SK-N-SH (cell line): ENCODE measurements at regions not wholly inside any gene's neighbourhood (a gene's known extent, or its start where the extent isn't known, plus 50 kb on each side); places are given as distances from the start of the nearest gene placed in this dataset.

ENCODE experiments used
- CTCF ChIA-PET: fragments of 300-600, 350-600 bp; formaldehyde crosslinking; extraction: SDS; loops from one replicate; lab custom pipeline; 2021; lab: Yijun Ruan, JAX
- POLR2A ChIA-PET: fragments of 350-600 bp; sonication (Branson Sonifier 250); formaldehyde crosslinking; extraction: SDS; loops from one replicate; lab custom pipeline; 2020; ENCODE audit warnings: antibody characterized with exemption, inconsistent platforms; lab: Yijun Ruan, JAX
- DNase-seq: peaks from one replicate; pipeline ENCODE4 v3.0.0; 2012
- H2AFZ ChIP-seq: fragments of 200-600 bp; sonication (generic); 2 replicates; pipeline ENCODE4 v1.8.1; 2016; ENCODE audit warnings: antibody characterized with exemption, mild to moderate bottlenecking, low read depth
- H3F3A ChIP-seq: fragments of 200-600 bp; sonication (generic); replicated peaks from 2 replicates; pipeline ENCODE3; 2016; ENCODE audit warnings: antibody characterized with exemption, mild to moderate bottlenecking; ENCODE audit not compliant: insufficient read depth
- H3K27ac ChIP-seq, 2 experiments: fragments of 200-500 bp in 1 of 2; fragments of 200-600 bp in 1 of 2; sonication (Bioruptor generic) in 1 of 2; sonication (generic), shearing (Covaris generic) in 1 of 2; 2 replicates each; pipeline versions ENCODE4 v1.5.1 to v1.6.1; 2014 to 2016; ENCODE audit warnings: low read depth in 2 of 2, inconsistent platforms in 1 of 2, low read length in 1 of 2, mild to moderate bottlenecking in 1 of 2, mixed read lengths in 1 of 2
- H3K27me3 ChIP-seq: fragments of 200-600 bp; sonication (generic), shearing (Covaris generic); 2 replicates; pipeline ENCODE4 v1.6.1; 2016; ENCODE audit warnings: mixed run types; ENCODE audit not compliant: insufficient read depth
- H3K36me3 ChIP-seq, 2 experiments: fragments of 200-500 bp in 1 of 2; fragments of 200-600 bp in 1 of 2; sonication (Bioruptor generic) in 1 of 2; sonication (generic) in 1 of 2; replicated peaks in 1 of 2; 2 replicates each; pipeline versions ENCODE3 to v1.5.1; 2014 to 2016; ENCODE audit warnings: low read length in 1 of 2, mild to moderate bottlenecking in 1 of 2; ENCODE audit not compliant: insufficient read depth in 2 of 2, control insufficient read depth in 1 of 2
- H3K4me1 ChIP-seq, 2 experiments: fragments of 200-500 bp in 1 of 2; fragments of 200-600 bp in 1 of 2; sonication (Bioruptor generic) in 1 of 2; sonication (generic), shearing (Covaris generic) in 1 of 2; 2 replicates each; pipeline versions ENCODE4 v1.5.1 to v1.6.1; 2014 to 2016; ENCODE audit warnings: low read depth in 1 of 2, low read length in 1 of 2, mixed run types in 1 of 2; ENCODE audit not compliant: insufficient read depth in 2 of 2, control insufficient read depth in 1 of 2
- H3K4me2 ChIP-seq: fragments of 200-600 bp; sonication (generic), shearing (Covaris generic); 2 replicates; pipeline ENCODE4 v1.6.1; 2017; ENCODE audit warnings: mixed run types
- H3K4me3 ChIP-seq, 2 experiments: fragments of 200-500 bp in 1 of 2; fragments of 200-600 bp in 1 of 2; sonication (Bioruptor generic) in 1 of 2; sonication (generic), shearing (Covaris generic) in 1 of 2; 2 replicates each; pipeline versions ENCODE4 v1.5.1 to v1.8.1; 2014 to 2016; ENCODE audit warnings: low read depth in 2 of 2, inconsistent platforms in 1 of 2, low read length in 1 of 2, mild to moderate bottlenecking in 1 of 2, mixed read lengths in 1 of 2, moderate library complexity in 1 of 2
- H3K79me2 ChIP-seq: fragments of 200-600 bp; sonication (generic); 2 replicates; pipeline ENCODE4 v1.8.1; 2017; ENCODE audit warnings: mild to moderate bottlenecking; ENCODE audit not compliant: insufficient read depth
- H3K9ac ChIP-seq: fragments of 200-600 bp; sonication (generic); 2 replicates; pipeline ENCODE4 v1.6.1; 2017; ENCODE audit warnings: mixed run types
- H3K9me2 ChIP-seq: fragments of 200-600 bp; sonication (generic); 2 replicates; pipeline ENCODE4 v1.6.1; 2017; ENCODE audit warnings: mixed run types
- H3K9me3 ChIP-seq: fragments of 200-600 bp; sonication (generic); 2 replicates; pipeline ENCODE4 v1.6.1; 2017; ENCODE audit warnings: mixed run types, mild to moderate bottlenecking, moderate library complexity
- H4K20me1 ChIP-seq: fragments of 200-600 bp; sonication (generic); 2 replicates; pipeline ENCODE4 v1.6.1; 2017; ENCODE audit warnings: mild to moderate bottlenecking, mixed run types; ENCODE audit not compliant: insufficient read depth
- CHD2 ChIP-seq: fragments of 150-350 bp; IDR thresholded peaks from 2 replicates; pipeline ENCODE4 v1.6.1; 2018; ENCODE audit warnings: low read length; ENCODE audit not compliant: partially characterized antibody
- CTCF ChIP-seq: fragments of 200-600 bp; sonication (generic); IDR thresholded peaks from 2 replicates; pipeline ENCODE4 v1.6.1; 2017; ENCODE audit warnings: antibody characterized with exemption, mild to moderate bottlenecking, moderate library complexity
- ELF1 ChIP-seq: IDR thresholded peaks from 2 replicates; pipeline ENCODE4 v1.4.0; 2012
- EP300 ChIP-seq, 2 experiments: IDR thresholded peaks; 2 replicates each; pipeline versions ENCODE4 v1.4.0 to v1.6.1; 2012; ENCODE audit warnings: borderline replicate concordance in 1 of 2, low read depth in 1 of 2, low read length in 1 of 2
- EZH2phosphoT487 ChIP-seq: fragments of 200-600 bp; sonication (generic); IDR thresholded peaks from 2 replicates; pipeline ENCODE4 v1.6.1; 2017; ENCODE audit warnings: low read depth, mixed run types, mild to moderate bottlenecking, antibody characterized with exemption, moderate library complexity, borderline replicate concordance
- FOXJ3 ChIP-seq: sonication (generic); formaldehyde crosslinking; IDR thresholded peaks from 2 replicates; pipeline ENCODE4 v1.5.1; 2020; ENCODE audit warnings: mild to moderate bottlenecking, missing genetic modification reagents
- GABPA ChIP-seq: IDR thresholded peaks from 2 replicates; pipeline ENCODE4 v1.4.0; 2012; ENCODE audit warnings: low read depth, mild to moderate bottlenecking
- GATA2 ChIP-seq: sonication (generic); formaldehyde crosslinking; IDR thresholded peaks from 2 replicates; pipeline ENCODE4 v1.5.0; 2020; ENCODE audit warnings: mild to moderate bottlenecking, missing genetic modification reagents
- IRF3 ChIP-seq: fragments of 150-350 bp; IDR thresholded peaks from 2 replicates; pipeline ENCODE4 v1.6.1; 2016; ENCODE audit warnings: mild to moderate bottlenecking, low read depth, low read length
- MAX ChIP-seq: IDR thresholded peaks from 2 replicates; pipeline ENCODE4 v1.4.0; 2012; ENCODE audit warnings: low read depth
- MEF2A ChIP-seq: IDR thresholded peaks from 2 replicates; pipeline ENCODE4 v1.4.0; 2012; ENCODE audit warnings: low read depth, borderline replicate concordance
- MXI1 ChIP-seq: IDR thresholded peaks from 2 replicates; pipeline ENCODE4 v1.6.1; 2012; ENCODE audit warnings: mild to moderate bottlenecking, low read depth, low read length, improper control_type of control experiment
- NFIC ChIP-seq: IDR thresholded peaks from 2 replicates; pipeline ENCODE4 v1.4.0; 2012; ENCODE audit warnings: borderline replicate concordance
- NRF1 ChIP-seq: IDR thresholded peaks from 2 replicates; pipeline ENCODE4 v1.6.1; 2012; ENCODE audit warnings: low read depth, mild to moderate bottlenecking, low read length
- PBX3 ChIP-seq: IDR thresholded peaks from 2 replicates; pipeline ENCODE4; 2012
- POLR2AphosphoS5 ChIP-seq: IDR thresholded peaks from 2 replicates; pipeline ENCODE4 v1.6.1; 2012; ENCODE audit warnings: low read depth, low read length
- RAD21 ChIP-seq: IDR thresholded peaks from 2 replicates; pipeline ENCODE4 v1.6.1; 2012; ENCODE audit warnings: mild to moderate bottlenecking, low read length
- SIN3A ChIP-seq: IDR thresholded peaks from 2 replicates; pipeline ENCODE4 v1.6.1; 2012; ENCODE audit warnings: low read depth, mild to moderate bottlenecking, low read length, moderate library complexity, borderline replicate concordance
- SMC3 ChIP-seq: IDR thresholded peaks from 2 replicates; pipeline ENCODE4 v1.6.1; 2012; ENCODE audit warnings: low read depth, low read length, improper control_type of control experiment
- TAF1 ChIP-seq: IDR thresholded peaks from 2 replicates; pipeline ENCODE4 v1.6.1; 2012; ENCODE audit warnings: low read depth, mild to moderate bottlenecking, low read length, moderate library complexity, borderline replicate concordance
- TCF12 ChIP-seq: IDR thresholded peaks from 2 replicates; pipeline ENCODE4 v1.4.0; 2012
- TEAD4 ChIP-seq: IDR thresholded peaks from 2 replicates; pipeline ENCODE4 v1.4.0; 2012; ENCODE audit warnings: mild to moderate bottlenecking, borderline replicate concordance; ENCODE audit not compliant: insufficient read depth
- USF1 ChIP-seq: IDR thresholded peaks from 2 replicates; pipeline ENCODE4 v1.4.0; 2012; ENCODE audit warnings: low read depth, borderline replicate concordance
- YY1 ChIP-seq: IDR thresholded peaks from 2 replicates; pipeline ENCODE4 v1.4.0; 2012; ENCODE audit warnings: low read depth, mild to moderate bottlenecking
- ZBTB33 ChIP-seq: IDR thresholded peaks from 2 replicates; pipeline ENCODE4 v1.4.0; 2012; ENCODE audit warnings: low read depth, borderline replicate concordance
- WGBS: methylation state at CpG from one replicate; pipeline ENCODE4 v1.1.6; 2017; ENCODE audit warnings: low lambda C conversion rate; 5-methylcytosine and 5-hydroxymethylcytosine counted together

GRCh38 chr6:13873288-13874190 lies 51.2 kb upstream of the RNF182 start:
- H3K79me2 ChIP-seq: no peaks in the 10 kb centered on the region
- no peaks in the 10 kb centered on the region for H3K9me3 ChIP-seq
- peak; percentile 92 for DNase-seq
- ChIA-PET POLR2A (interaction anchor here (0.6 kb wide), 1 partner anchor 13 kb away, joined by 4 read pairs; no protein-coding TSS in a partner anchor), CTCF (interaction anchor here (0.6 to 2.1 kb wide), 38 partner anchors 9 to 1600 kb away, joined by 3 to 16 read pairs (median 4); no protein-coding TSS in a partner anchor)
- WGBS: 19% methylated on average over 28 of the region's 49 CpGs
- no peaks in the 10 kb centered on the region for H4K20me1 ChIP-seq
- H3K9me2 ChIP-seq: no peaks in the 10 kb centered on the region
- H3K27me3 ChIP-seq: no peaks in the 10 kb centered on the region
- H3K27ac ChIP-seq: no peak overlapping the region
- H3K4me1 ChIP-seq: peaks cover 0 to 10% of the 10 kb centered on the region in 2 experiments; a peak in 1 of 4 replicates
- H3K4me3 ChIP-seq: peak overlapping the region; percentile 38 to 62
- H3F3A ChIP-seq: no peaks in the 10 kb centered on the region
- no peak overlapping the region for H3K9ac ChIP-seq
- H2AFZ ChIP-seq: peak overlapping the region; percentile 70
- TF ChIP-seq CTCF: peak; percentile 71
- 0 out of 2 replicates have a peak, but pooled peaks have one; percentile 36 for TF ChIP-seq MXI1
- no peak for TF ChIP-seq GABPA
- no peak for TF ChIP-seq MEF2A
- TF ChIP-seq ELF1: no peak
- TF ChIP-seq CHD2: no peak
- TF ChIP-seq EZH2phosphoT487: no peak
- TF ChIP-seq POLR2AphosphoS5: no peak
- no peak for TF ChIP-seq TCF12
- no peak for TF ChIP-seq SIN3A
- no peak for TF ChIP-seq TAF1
- no peak for TF ChIP-seq PBX3
- TF ChIP-seq NRF1: no peak
- 0 out of 2 replicates have a peak, but pooled peaks have one; percentile 11 for TF ChIP-seq NFIC
- TF ChIP-seq YY1: no peak
- TF ChIP-seq MAX: peak; percentile 91
- TF ChIP-seq SMC3: peak; percentile 64
- no peak for TF ChIP-seq IRF3
- peak; percentile 49 for TF ChIP-seq RAD21
- TF ChIP-seq GATA2 (CRISPR knock-in tag): no peak
- TF ChIP-seq USF1: no peak
- no peak for TF ChIP-seq TEAD4
- TF ChIP-seq FOXJ3: no peak
- no peak for TF ChIP-seq ZBTB33
- no peak for TF ChIP-seq EP300 (IDR thresholded peaks at IDR 0.05; ENCODE audit: borderline replicate concordance in 1 of 2, low read depth in 1 of 2, low read length in 1 of 2)
- H3K36me3 ChIP-seq: no peaks in the 10 kb centered on the region
- H3K4me2 ChIP-seq: peak overlapping the region; percentile 75
